ACC112 (cell line): ENCODE measurements at regions not wholly inside any gene's neighbourhood (a gene's known extent, or its start where the extent isn't known, plus 50 kb on each side); places are given as distances from the start of the nearest gene placed in this dataset.

ENCODE experiments used
- H2AFZ ChIP-seq: fragments of 200-600 bp; sonication (generic); one replicate; pipeline ENCODE4 v1.6.0; 2017; ENCODE audit warnings: antibody characterized with exemption, low read length; ENCODE audit not compliant: unreplicated experiment
- H3K27ac ChIP-seq: fragments of 200-600 bp; sonication (generic); 2 replicates; pipeline ENCODE4 v1.5.1; 2014; ENCODE audit warnings: low read depth, mild to moderate bottlenecking, antibody characterized with exemption, low read length, moderate library complexity
- H3K27me3 ChIP-seq: fragments of 200-600 bp; sonication (generic); 2 replicates; pipeline ENCODE4 v1.6.1; 2014; ENCODE audit warnings: mild to moderate bottlenecking, antibody characterized with exemption, low read length, moderate library complexity, mixed read lengths; ENCODE audit not compliant: insufficient read depth
- H3K36me3 ChIP-seq: fragments of 200-600 bp; sonication (generic); 2 replicates; pipeline ENCODE4 v1.6.1; 2016; ENCODE audit warnings: mild to moderate bottlenecking, antibody characterized with exemption, low read length, moderate library complexity, mixed read lengths; ENCODE audit not compliant: insufficient read depth
- H3K4me1 ChIP-seq: fragments of 200-600 bp; sonication (generic); one replicate; pipeline ENCODE4 v1.6.1; 2016; ENCODE audit warnings: low read length, mixed read lengths; ENCODE audit not compliant: insufficient read depth, unreplicated experiment, control insufficient read depth
- H3K4me3 ChIP-seq: fragments of 200-600 bp; sonication (generic); 2 replicates; pipeline ENCODE4 v1.5.1; 2014; ENCODE audit warnings: mild to moderate bottlenecking, low read depth, low read length
- H3K79me2 ChIP-seq: fragments of 200-600 bp; sonication (generic); one replicate; pipeline ENCODE4 v1.6.0; 2016; ENCODE audit warnings: low read length; ENCODE audit not compliant: control insufficient read depth, unreplicated experiment, insufficient read depth

GRCh38 chr17:71302721-71303549 is 817.9 kb upstream of the SOX9 start:
- Histone ChIP-seq H3K27me3 (no peaks in the 10 kb centered on the region), H2AFZ (no peak overlapping the region), H3K36me3 (no peaks in the 10 kb centered on the region), H3K4me3 (no peak overlapping the region), H3K4me1 (no peaks in the 10 kb centered on the region), H3K79me2 (no peaks in the 10 kb centered on the region), H3K27ac (no peak overlapping the region)

GRCh38 chr17:71304498-71305158 is 816.2 kb upstream of the SOX9 start:
- Histone ChIP-seq H2AFZ (no peak overlapping the region), H3K36me3 (no peaks in the 10 kb centered on the region), H3K27me3 (no peaks in the 10 kb centered on the region), H3K4me1 (no peaks in the 10 kb centered on the region), H3K79me2 (no peaks in the 10 kb centered on the region), H3K4me3 (no peak overlapping the region), H3K27ac (no peak overlapping the region)

GRCh38 chr17:71313866-71314265 is 807.0 kb upstream of the SOX9 start:
- Histone ChIP-seq H3K4me1 (no peaks in the 10 kb centered on the region), H3K79me2 (no peaks in the 10 kb centered on the region), H3K36me3 (no peaks in the 10 kb centered on the region), H3K27ac (no peak overlapping the region), H3K27me3 (no peaks in the 10 kb centered on the region), H3K4me3 (no peak overlapping the region), H2AFZ (no peak overlapping the region)

GRCh38 chr17:71315568-71315967 is 805.3 kb upstream of the SOX9 start:
- H3K27me3 ChIP-seq, result no peaks in the 10 kb centered on the region
- H2AFZ ChIP-seq, result no peak overlapping the region
- no peaks in the 10 kb centered on the region for H3K4me1 ChIP-seq
- H3K36me3 ChIP-seq, result no peaks in the 10 kb centered on the region
- no peaks in the 10 kb centered on the region for H3K79me2 ChIP-seq
- H3K27ac ChIP-seq, result no peak overlapping the region
- H3K4me3 ChIP-seq, result no peak overlapping the region

GRCh38 chr17:71316176-71316897 is 804.5 kb upstream of the SOX9 start:
- Histone ChIP-seq H3K79me2 (no peaks in the 10 kb centered on the region), H3K4me1 (no peaks in the 10 kb centered on the region), H3K27me3 (no peaks in the 10 kb centered on the region), H3K36me3 (no peaks in the 10 kb centered on the region), H3K27ac (no peak overlapping the region), H2AFZ (no peak overlapping the region), H3K4me3 (no peak overlapping the region)

GRCh38 chr17:71320009-71320796 is 800.6 kb upstream of the SOX9 start:
- Histone ChIP-seq H2AFZ (no peak overlapping the region), H3K27ac (no peak overlapping the region), H3K4me1 (no peaks in the 10 kb centered on the region), H3K4me3 (no peak overlapping the region), H3K36me3 (no peaks in the 10 kb centered on the region), H3K79me2 (no peaks in the 10 kb centered on the region), H3K27me3 (no peaks in the 10 kb centered on the region)

- H3K36me3 ChIP-seq, result no peaks in the 10 kb centered on the region
- H3K27me3 ChIP-seq, result no peaks in the 10 kb centered on the region
- no peaks in the 10 kb centered on the region for H3K79me2 ChIP-seq
- no peak overlapping the region for H3K4me3 ChIP-seq
- H2AFZ ChIP-seq, result no peak overlapping the region
- H3K27ac ChIP-seq, result no peak overlapping the region
- peaks cover 10% of the 10 kb centered on the region for H3K4me1 ChIP-seq
These were observed 795.7 kb upstream of the SOX9 start for GRCh38 chr17:71325117-71325516.

- Histone ChIP-seq H2AFZ (no peak overlapping the region), H3K4me1 (peaks cover 10% of the 10 kb centered on the region), H3K4me3 (no peak overlapping the region), H3K27me3 (no peaks in the 10 kb centered on the region), H3K27ac (no peak overlapping the region), H3K79me2 (no peaks in the 10 kb centered on the region), H3K36me3 (no peaks in the 10 kb centered on the region)
These were observed 794.9 kb upstream of the SOX9 start for GRCh38 chr17:71325886-71326285.

GRCh38 chr17:71327376-71328059 is 793.3 kb upstream of the SOX9 start:
- Histone ChIP-seq H2AFZ (peak overlapping the region; percentile 36), H3K4me3 (peak overlapping the region; percentile 53; the same call in 1 of the 2 replicates), H3K27ac (0 out of 2 replicates have a peak overlapping the region, but pooled peaks have one; percentile 10)

More at GRCh38 chr17:71327376-71328059, 793.3 kb upstream of the SOX9 start:
- Histone ChIP-seq H3K4me1 (peaks cover 10% of the 10 kb centered on the region), H3K79me2 (no peaks in the 10 kb centered on the region), H3K36me3 (no peaks in the 10 kb centered on the region), H3K27me3 (no peaks in the 10 kb centered on the region)
